NCI-H2171 treated with DMSO at 0.1 percent for 48 hours (cell line): ENCODE measurements at regions not wholly inside any gene's neighbourhood (a gene's known extent, or its start where the extent isn't known, plus 50 kb on each side); places are given as distances from the start of the nearest gene placed in this dataset.
A peak's percentile ranks its signal among the peaks of the same experiment; 100 is the strongest.

ENCODE experiments used
- DNase-seq: peaks from one replicate; lab custom pipeline; 2025; lab: John Stamatoyannopoulos, UW

DNA sequence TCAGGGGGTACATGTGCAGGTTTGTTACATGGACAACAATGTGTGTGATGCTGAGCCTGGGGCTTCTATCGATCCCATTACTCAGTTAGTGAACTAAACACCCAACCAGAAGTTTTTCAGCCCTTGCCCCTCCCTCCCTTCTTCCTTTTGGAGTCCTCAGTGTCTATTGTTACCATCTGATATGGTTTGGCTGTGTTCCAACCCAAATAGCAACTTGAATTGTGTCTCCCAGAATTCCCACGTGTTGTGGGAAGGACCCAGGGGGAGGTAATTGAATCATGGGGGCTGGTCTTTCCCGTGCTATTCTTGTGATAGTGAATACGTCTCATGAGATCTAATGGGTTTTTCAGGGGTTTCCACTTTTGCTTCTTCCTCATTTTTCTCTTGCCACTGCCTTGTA lies 186.3 kb downstream of the AEBP2 start:
- peak; percentile 38 for DNase-seq

DNA sequence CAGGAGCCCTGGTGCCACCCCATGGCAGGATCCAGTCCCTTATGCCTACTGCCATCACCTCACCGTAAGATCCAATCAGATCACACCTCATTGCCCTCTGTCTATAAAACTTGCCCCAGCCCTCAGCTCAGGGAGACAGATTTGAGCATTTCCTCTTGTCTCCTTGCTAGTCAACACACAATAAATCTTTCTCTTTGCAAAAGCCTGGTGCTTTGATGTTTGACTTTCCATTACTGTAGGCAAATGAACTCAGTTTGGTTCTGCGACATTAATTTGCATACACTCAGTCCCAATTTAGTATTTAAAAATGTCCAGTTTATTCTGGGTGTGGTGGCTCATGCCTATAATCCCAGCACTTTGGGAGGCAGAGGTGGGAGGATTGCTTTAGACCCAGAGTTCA lies 188.4 kb downstream of the AEBP2 start:
- no peak for DNase-seq

- DNase-seq, result no peak
These were observed 191.2 kb downstream of the AEBP2 start for GRCh38 chr12:19630536-19630935.

DNA sequence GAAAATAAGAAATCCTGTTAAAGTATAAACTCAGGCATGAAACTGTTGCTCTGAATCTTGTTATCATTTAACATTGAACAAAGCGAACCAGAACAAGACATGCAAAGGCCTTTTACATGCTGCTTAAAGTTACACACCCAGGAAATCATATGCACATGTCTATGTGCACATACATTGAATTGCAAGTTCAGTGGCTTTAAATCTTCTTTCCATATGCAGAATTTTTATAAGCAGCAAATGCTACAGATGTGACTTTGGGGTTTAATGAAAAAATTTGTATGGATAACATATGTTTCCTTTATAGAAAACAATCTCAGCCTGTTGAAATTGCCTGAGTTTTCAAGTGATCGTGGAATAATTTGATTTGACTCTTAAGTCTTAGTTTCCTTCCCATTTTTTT lies 193.9 kb downstream of the AEBP2 start:
- no peak for DNase-seq

- no peak for DNase-seq
These were observed 194.3 kb downstream of the AEBP2 start for GRCh38 chr12:19633641-19634040.

DNA sequence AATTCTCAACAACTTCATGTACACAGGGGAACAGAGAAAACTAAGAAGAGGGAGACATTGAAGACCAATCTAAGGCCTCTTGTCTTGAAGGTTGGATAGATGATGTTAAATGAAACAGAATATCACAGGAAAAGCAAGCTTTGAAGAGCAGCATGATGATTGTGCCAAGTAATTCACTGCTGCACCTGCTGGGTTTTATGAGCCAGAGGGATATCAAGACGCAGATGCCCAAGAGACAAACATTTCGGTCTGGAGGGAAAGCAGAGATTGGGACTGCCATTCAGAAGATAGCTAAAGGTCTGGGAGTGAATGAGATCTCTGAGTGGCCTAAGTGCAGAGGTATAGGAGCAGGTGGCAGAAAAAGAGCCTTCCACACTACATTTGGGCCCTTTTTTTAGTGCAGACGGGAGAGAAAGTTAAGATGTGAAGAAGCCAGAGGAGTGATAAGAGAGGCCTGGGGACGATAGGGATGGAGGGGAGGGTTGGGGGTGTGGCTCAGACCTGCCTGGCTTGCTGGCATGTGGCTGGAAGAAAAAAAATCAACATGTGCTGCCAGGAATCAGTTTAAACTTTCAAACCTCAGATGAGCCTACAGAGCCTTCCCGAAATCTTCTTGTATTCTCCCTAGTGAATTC lies 200.6 kb downstream of the AEBP2 start:
- DNase-seq, result peak; percentile 31

DNA sequence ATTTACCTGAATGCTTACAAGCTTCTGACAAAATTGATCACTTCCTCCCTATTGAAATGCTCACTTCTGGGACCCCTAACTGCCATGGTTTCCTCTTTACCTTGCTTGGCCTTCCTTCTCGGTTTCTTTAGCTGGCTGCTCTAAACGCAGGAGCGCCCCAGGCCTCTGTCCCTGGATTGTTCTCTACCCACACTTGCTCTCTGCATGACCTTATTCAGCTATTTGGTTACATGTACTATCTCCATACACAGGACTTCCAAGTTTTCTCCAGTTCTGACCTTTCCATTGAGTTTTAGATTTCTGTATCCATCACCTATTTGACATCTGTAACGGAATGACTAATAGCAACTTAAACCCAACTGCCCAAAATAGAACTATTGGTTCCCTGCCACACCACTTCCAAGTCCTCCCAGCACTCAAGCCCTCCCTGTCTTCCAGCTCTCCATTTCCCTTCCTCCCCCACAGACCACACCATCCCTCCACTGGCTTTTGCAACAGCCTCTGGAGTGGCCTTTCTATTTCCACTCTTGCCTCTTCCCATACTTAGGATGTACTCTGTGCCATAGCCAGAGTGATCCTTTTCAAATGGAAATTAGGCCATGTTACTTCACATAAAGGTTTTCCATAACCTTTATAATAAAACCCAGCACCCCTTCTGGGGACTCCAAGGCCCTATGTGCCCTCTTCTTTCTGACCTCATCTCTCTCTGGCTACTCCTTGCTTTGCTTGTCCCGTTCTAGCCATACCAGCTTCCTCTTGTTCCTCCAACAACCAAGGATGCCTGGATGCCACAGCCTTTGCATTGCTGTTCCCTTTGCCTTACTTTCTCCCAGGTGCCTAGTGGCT lies 202.2 kb downstream of the AEBP2 start:
- no peak for DNase-seq

GRCh38 chr12:19642345-19642744 lies 203.1 kb downstream of the AEBP2 start:
- no peak for DNase-seq

DNA sequence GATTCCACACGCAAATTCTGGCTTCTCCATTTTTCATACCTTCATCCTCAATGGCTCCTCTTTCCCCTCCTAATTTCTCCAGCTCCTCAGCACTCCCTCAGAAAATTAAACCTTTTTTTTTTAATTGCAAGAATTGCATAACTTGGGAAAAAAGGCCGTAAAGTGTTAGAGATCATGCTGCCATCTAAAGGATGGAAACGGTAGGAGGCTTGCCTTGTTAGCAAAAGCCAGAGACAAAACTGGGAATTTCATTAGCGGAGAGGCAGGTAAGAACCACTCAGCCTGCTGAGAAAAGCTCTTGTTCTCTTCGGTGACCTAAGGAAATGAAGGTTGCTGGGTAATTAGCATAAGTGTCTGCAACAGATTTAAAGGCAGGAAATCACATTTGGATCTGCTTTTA lies 204.3 kb downstream of the AEBP2 start:
- DNase-seq, result peak; percentile 31

- no peak for DNase-seq
These were observed 205.3 kb downstream of the AEBP2 start for GRCh38 chr12:19644571-19644970.

DNA sequence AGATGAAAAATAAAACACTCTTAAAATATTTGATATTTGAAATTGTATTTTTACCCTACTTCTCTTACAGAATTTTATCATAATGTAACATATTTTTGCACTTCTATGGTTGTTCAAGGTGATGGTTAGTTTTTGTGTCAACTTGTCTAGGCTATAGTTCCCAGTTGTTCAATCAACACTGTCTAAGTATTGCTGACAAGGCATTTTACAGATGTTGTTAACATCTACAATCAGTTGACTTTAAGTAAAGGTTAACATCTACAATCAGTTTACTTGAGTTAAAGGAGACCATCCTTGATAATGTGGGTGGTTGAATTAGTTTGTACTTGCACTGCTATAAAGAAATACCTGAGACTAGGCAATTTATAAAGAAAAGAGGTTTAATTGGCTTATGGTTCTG lies 206.5 kb downstream of the AEBP2 start:
- no peak for DNase-seq

GRCh38 chr12:19646599-19646998 lies 207.3 kb downstream of the AEBP2 start:
- no peak for DNase-seq

- no peak for DNase-seq
These were observed 208.7 kb downstream of the AEBP2 start for GRCh38 chr12:19647806-19648556.

GRCh38 chr12:19648591-19648990 lies 209.3 kb downstream of the AEBP2 start:
- DNase-seq, result no peak

DNA sequence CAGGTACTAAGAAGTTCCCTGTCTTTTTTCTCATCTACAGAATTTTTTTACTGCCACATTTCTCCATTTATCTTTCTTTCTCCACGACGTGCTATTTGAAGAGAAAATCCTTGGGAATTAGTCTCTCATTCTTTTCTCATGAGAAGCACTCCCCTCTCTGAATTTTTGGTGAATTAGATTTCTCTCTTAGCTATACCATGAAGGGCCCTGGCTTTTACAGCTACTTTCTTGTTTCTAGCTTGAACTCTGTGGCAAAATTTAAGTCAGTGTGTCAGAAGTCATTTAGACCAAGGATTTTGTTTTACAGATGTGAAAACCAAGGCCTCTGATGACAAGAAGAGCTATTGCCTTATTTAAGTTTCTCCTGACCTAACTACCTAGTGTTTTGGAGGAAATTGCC lies 213.1 kb downstream of the AEBP2 start:
- no peak for DNase-seq

GRCh38 chr12:19654650-19655376 lies 215.5 kb downstream of the AEBP2 start:
- no peak for DNase-seq

- DNase-seq, result no peak
These were observed 217.9 kb downstream of the AEBP2 start for GRCh38 chr12:19657118-19657731.

- no peak for DNase-seq
These were observed 218.4 kb downstream of the AEBP2 start for GRCh38 chr12:19657732-19658130.

GRCh38 chr12:19659086-19659485 lies 219.8 kb downstream of the AEBP2 start:
- no peak for DNase-seq

GRCh38 chr12:19659501-19659900 lies 220.2 kb downstream of the AEBP2 start:
- DNase-seq, result no peak

- no peak for DNase-seq
These were observed 226.0 kb downstream of the AEBP2 start for GRCh38 chr12:19665121-19665900.
